Urinary bladder (tissue), 3 donors: ENCODE measurements at regions not wholly inside any gene's neighbourhood (a gene's known extent, or its start where the extent isn't known, plus 50 kb on each side); places are given as distances from the start of the nearest gene placed in this dataset.

Experiments used
- DNase-seq: peaks from one replicate; pipeline ENCODE4 v3.0.0-alpha.2; 2015; ENCODE audit errors: extremely low spot score
- H3K27ac ChIP-seq: one replicate; pipeline ENCODE4 v1.5.1; 2013; ENCODE audit warnings: low read depth, mild to moderate bottlenecking, moderate library complexity
- H3K36me3 ChIP-seq: one replicate; pipeline ENCODE4 v1.6.1; 2013; ENCODE audit warnings: mild to moderate bottlenecking, moderate library complexity; ENCODE audit not compliant: insufficient read depth
- H3K4me1 ChIP-seq: one replicate; pipeline ENCODE4 v1.6.1; 2013; ENCODE audit warnings: mild to moderate bottlenecking, moderate library complexity; ENCODE audit not compliant: insufficient read depth
- H3K4me3 ChIP-seq: one replicate; pipeline ENCODE4 v1.5.1; 2013; ENCODE audit warnings: low read depth, low read length
- WGBS: extraction: QIAGEN DNeasy Blood & Tissue Kit; methylation state at CpG from one replicate; pipeline ENCODE4 v1.1.7; 2013; 5-methylcytosine and 5-hydroxymethylcytosine counted together
- donor health status: healthy with polysubstance abuse.
- donor health status: healthy.

GRCh38 chr3:43783987-43784639 lies 93.4 kb downstream of the ABHD5 start:
- no peak for DNase-seq
- Histone ChIP-seq H3K27ac (no peak overlapping the region), H3K4me1 (no peaks in the 10 kb centered on the region), H3K36me3 (no peaks in the 10 kb centered on the region), H3K4me3 (no peak overlapping the region)
- 89% methylated on average over 6 of the region's 6 CpGs for WGBS

GRCh38 chr3:43784640-43785011 lies 93.9 kb downstream of the ABHD5 start:
- H3K4me3 ChIP-seq = no peak overlapping the region
- WGBS = 78% methylated on average over 4 of the region's 4 CpGs
- H3K4me1 ChIP-seq = no peaks in the 10 kb centered on the region
- no peak for DNase-seq
- no peaks in the 10 kb centered on the region for H3K36me3 ChIP-seq
- H3K27ac ChIP-seq = no peak overlapping the region

GRCh38 chr3:43785551-43785950 lies 94.8 kb downstream of the ABHD5 start:
- WGBS = 43% methylated on average over 8 of the region's 8 CpGs
- DNase-seq = no peak

GRCh38 chr3:43786102-43786501 lies 95.4 kb downstream of the ABHD5 start:
- no peak for DNase-seq
- Histone ChIP-seq H3K4me1 (no peaks in the 10 kb centered on the region), H3K4me3 (no peak overlapping the region), H3K27ac (no peak overlapping the region), H3K36me3 (no peaks in the 10 kb centered on the region)
- WGBS = 7% methylated on average over 3 of the region's 3 CpGs

More at GRCh38 chr3:43785551-43785950, 94.8 kb downstream of the ABHD5 start:
- Histone ChIP-seq H3K4me1 (no peaks in the 10 kb centered on the region), H3K36me3 (no peaks in the 10 kb centered on the region), H3K27ac (no peak overlapping the region), H3K4me3 (no peak overlapping the region)

- Histone ChIP-seq H3K36me3 (no peaks in the 10 kb centered on the region), H3K27ac (no peak overlapping the region), H3K4me3 (no peak overlapping the region), H3K4me1 (no peaks in the 10 kb centered on the region)
- WGBS = 72% methylated on average over 9 of the region's 9 CpGs
- DNase-seq = no peak
Measured at GRCh38 chr3:43786526-43787305, 96.0 kb downstream of the ABHD5 start.

- H3K4me3 ChIP-seq = no peak overlapping the region
- DNase-seq = no peak
- WGBS = 89% methylated on average over 3 of the region's 3 CpGs
- no peak overlapping the region for H3K27ac ChIP-seq
- no peaks in the 10 kb centered on the region for H3K4me1 ChIP-seq
- H3K36me3 ChIP-seq = no peaks in the 10 kb centered on the region
Measured at GRCh38 chr3:43787330-43787729, 96.6 kb downstream of the ABHD5 start.

- H3K36me3 ChIP-seq = no peaks in the 10 kb centered on the region
- 70% methylated on average over 1 of the region's 1 CpG for WGBS
- no peak overlapping the region for H3K27ac ChIP-seq
- DNase-seq = no peak
- H3K4me3 ChIP-seq = no peak overlapping the region
- no peaks in the 10 kb centered on the region for H3K4me1 ChIP-seq
Measured at GRCh38 chr3:43789028-43789427, 98.3 kb downstream of the ABHD5 start.

GRCh38 chr3:43790060-43790459 lies 99.3 kb downstream of the ABHD5 start:
- H3K4me3 ChIP-seq = no peak overlapping the region
- no peak overlapping the region for H3K27ac ChIP-seq
- H3K4me1 ChIP-seq = no peaks in the 10 kb centered on the region
- DNase-seq = no peak
- WGBS = 74% methylated on average over 5 of the region's 5 CpGs
- no peaks in the 10 kb centered on the region for H3K36me3 ChIP-seq

- H3K4me3 ChIP-seq = no peak overlapping the region
- no peak for DNase-seq
- 88% methylated on average over 6 of the region's 6 CpGs for WGBS
- H3K36me3 ChIP-seq = no peaks in the 10 kb centered on the region
- no peaks in the 10 kb centered on the region for H3K4me1 ChIP-seq
- H3K27ac ChIP-seq = no peak overlapping the region
Measured at GRCh38 chr3:43790476-43790875, 99.7 kb downstream of the ABHD5 start.

GRCh38 chr3:43791246-43791645 lies 100.5 kb downstream of the ABHD5 start:
- DNase-seq = no peak
- no peaks in the 10 kb centered on the region for H3K4me1 ChIP-seq
- no peaks in the 10 kb centered on the region for H3K36me3 ChIP-seq
- no peak overlapping the region for H3K4me3 ChIP-seq
- H3K27ac ChIP-seq = no peak overlapping the region

GRCh38 chr3:43792904-43793303 lies 102.2 kb downstream of the ABHD5 start:
- no peak overlapping the region for H3K27ac ChIP-seq
- WGBS = 25% methylated on average over 2 of the region's 2 CpGs
- H3K4me3 ChIP-seq = no peak overlapping the region
- no peak for DNase-seq
- H3K4me1 ChIP-seq = no peaks in the 10 kb centered on the region
- no peaks in the 10 kb centered on the region for H3K36me3 ChIP-seq

GRCh38 chr3:43793648-43794372 lies 103.1 kb downstream of the ABHD5 start:
- Histone ChIP-seq H3K4me3 (no peak overlapping the region), H3K27ac (no peak overlapping the region), H3K4me1 (no peaks in the 10 kb centered on the region), H3K36me3 (no peaks in the 10 kb centered on the region)
- no peak for DNase-seq
- 75% methylated on average over 9 of the region's 9 CpGs for WGBS

GRCh38 chr3:43794776-43795175 lies 104.0 kb downstream of the ABHD5 start:
- DNase-seq = no peak
- Histone ChIP-seq H3K36me3 (no peaks in the 10 kb centered on the region), H3K4me3 (no peak overlapping the region), H3K27ac (no peak overlapping the region), H3K4me1 (no peaks in the 10 kb centered on the region)
- WGBS = 82% methylated on average over 1 of the region's 1 CpG

- no peak for DNase-seq
- no peaks in the 10 kb centered on the region for H3K4me1 ChIP-seq
- WGBS = 78% methylated on average over 3 of the region's 3 CpGs
Measured at GRCh38 chr3:43795491-43795890, 104.8 kb downstream of the ABHD5 start.

More at GRCh38 chr3:43795491-43795890, 104.8 kb downstream of the ABHD5 start:
- no peak overlapping the region for H3K27ac ChIP-seq
- no peaks in the 10 kb centered on the region for H3K36me3 ChIP-seq
- H3K4me3 ChIP-seq = no peak overlapping the region
